Activated CD4-positive, alpha-beta T cell treated with anti-CD3 and anti-CD28 coated beads, Interleukin-2, Interleukin-6, amounts not matched to agents 100 ng/mL and 50 ng/mL, durations not matched to agents 16 hours and 8 hours (primary cell): ENCODE measurements at regions not wholly inside any gene's neighbourhood (a gene's known extent, or its start where the extent isn't known, plus 50 kb on each side); places are given as distances from the start of the nearest gene placed in this dataset.
"Not testable (repeated sequence)": the region's sequence is repeated elsewhere in the genome, so short reads cannot be mapped to it uniquely, and the experiment has no call there.

Experiments used
- DNase-seq: peaks from one replicate; pipeline ENCODE4 v3.0.0-alpha.2; 2020

DNA sequence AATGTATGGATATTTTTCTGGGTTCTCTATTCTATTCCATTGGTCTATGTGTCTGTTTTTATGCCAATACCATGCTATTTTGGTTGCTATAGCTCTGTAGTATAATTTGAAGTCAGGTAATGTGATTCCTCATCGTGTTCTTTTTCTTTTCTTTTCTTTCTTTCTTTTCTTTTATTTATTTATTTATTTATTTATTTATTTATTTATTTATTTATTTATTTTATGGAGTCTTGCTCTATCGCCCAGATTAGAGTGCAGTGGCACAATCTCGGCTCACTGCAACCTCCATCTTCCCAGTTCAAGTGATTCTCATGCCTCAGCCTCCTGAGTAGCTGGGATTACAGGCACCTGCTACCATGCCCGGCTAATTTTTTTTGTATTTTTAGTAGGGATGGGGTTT, 315.2 kb downstream of the SV2B start:
- DNase-seq: not testable (repeated sequence)

- no peak for DNase-seq
Observed at GRCh38 chr15:91420689-91421088, 320.6 kb downstream of the SV2B start.

DNA sequence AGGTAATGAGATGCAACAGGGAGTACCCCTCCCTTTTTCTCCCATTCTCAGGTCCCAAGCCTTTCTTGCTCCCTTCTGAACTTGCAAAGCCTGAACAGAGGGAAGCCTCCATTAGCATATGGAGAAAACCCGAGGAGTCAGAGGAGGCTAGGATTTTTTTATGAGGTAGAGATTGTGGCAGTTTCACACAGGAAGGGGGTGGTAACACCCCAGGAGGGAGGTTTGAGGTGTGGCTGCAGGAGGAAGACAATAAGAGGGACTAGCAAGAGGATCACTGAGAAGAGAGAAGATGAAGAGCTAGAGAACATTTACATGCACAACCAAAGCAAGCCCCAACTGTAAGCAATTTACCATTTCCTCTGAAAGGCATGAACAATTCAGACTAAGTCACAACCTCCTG, 322.7 kb downstream of the SV2B start:
- DNase-seq: peak; percentile 7

- no peak for DNase-seq
Observed at GRCh38 chr15:91424001-91424400, 323.9 kb downstream of the SV2B start.

GRCh38 chr15:91426412-91426811, 326.4 kb downstream of the SV2B start:
- peak; percentile 11 for DNase-seq

- no peak for DNase-seq
Observed at GRCh38 chr15:91429973-91430372, 329.9 kb downstream of the SV2B start.

- no peak for DNase-seq
Observed at GRCh38 chr15:91431041-91431715, 331.1 kb downstream of the SV2B start.

- no peak for DNase-seq
Observed at GRCh38 chr15:91435113-91435512, 335.1 kb downstream of the SV2B start.

GRCh38 chr15:91444656-91445055, 344.6 kb downstream of the SV2B start:
- DNase-seq: no peak

GRCh38 chr15:91445695-91446228, 345.7 kb downstream of the SV2B start:
- no peak for DNase-seq

DNA sequence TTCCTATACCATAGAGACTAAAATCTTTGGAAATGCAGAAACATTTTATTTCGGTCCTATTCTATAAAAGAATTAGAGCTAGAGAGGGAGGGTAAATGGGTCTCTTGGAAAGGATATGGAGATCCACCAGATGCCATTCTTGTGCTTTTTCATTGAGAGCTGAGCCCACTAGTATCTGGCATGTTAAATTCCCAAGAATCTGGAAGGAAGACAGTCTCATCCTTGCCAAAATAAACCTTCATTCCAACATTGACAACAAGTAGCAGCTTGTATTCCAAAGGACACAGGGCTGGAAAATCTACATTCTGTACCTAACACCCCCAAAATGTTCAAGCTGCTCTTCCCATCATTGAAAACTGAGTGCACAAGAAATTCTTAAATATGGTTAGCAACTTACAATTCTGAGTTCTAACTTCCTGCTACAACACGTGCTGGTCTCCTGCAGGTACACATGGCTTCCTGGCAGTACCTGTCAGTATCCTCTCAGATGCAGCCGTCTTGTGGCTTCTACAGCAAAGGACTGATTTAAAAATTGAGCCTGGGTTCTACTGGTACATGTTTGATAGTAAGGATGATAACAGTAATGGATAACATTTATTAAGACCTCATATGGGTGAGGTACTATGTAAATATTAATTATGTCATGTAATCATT, 348.1 kb downstream of the SV2B start:
- no peak for DNase-seq

GRCh38 chr15:91453376-91453775, 353.3 kb downstream of the SV2B start:
- DNase-seq: not testable (repeated sequence)

- no peak for DNase-seq
Observed at GRCh38 chr15:91456251-91456718, 356.2 kb downstream of the SV2B start.

DNA sequence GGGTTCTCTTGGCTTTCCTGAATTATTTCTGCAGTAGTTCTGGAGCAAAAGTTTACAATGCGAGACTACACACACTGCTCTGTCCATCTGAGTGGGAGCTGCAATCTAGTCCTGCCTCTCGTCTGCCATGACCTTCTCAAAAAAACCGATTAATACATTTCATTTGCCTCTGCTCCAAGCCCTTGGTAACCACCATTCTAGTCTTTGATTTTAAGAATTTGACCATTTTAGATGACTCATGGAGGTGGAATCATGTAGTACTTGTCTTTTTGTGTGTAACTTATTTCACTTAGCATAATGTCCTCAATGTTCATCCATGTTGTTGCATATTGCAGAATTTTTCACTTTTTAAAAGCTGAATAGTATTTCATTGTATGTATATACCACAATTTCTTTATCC, 356.9 kb downstream of the SV2B start:
- no peak for DNase-seq

DNA sequence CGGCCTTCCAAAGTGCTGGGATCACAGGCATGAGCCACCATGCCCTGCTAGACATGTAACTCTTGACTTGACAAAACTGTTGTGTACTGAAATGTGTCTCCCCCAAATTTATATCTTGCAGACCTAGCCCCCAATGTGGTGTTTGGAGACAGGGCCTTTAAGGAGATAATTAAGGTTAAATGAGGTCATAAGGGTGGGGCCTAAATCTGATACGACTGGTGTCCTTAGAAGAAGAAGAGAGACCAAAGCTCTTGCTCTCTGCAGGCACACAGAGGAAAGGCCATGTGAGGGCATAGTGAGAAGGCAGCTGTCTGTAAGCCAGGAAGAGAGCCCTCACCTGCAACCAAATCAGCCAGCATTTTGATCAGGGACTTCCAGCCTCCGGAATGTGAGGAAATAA, 361.3 kb downstream of the SV2B start:
- no peak for DNase-seq

DNA sequence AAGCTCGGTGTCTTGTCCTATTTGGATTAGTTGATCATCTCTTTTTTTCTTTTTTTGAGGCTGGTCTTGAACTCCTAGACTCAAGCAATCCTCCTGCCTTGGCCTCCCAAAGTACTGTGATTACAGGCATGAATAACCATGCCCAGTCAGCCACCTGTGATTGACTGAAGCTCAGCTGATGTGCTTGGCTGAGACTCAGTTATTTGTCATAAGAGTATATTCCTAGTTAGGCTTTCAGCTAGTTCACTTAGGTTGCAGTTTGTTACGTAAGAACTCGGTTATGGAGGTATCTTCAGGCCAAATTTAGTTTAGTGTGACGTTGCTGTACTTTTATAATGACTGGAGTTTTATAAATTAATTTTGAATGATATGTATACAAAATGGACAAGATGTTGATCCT, 365.0 kb downstream of the SV2B start:
- DNase-seq: no peak

- DNase-seq: no peak
Observed at GRCh38 chr15:91465696-91466095, 365.6 kb downstream of the SV2B start.

DNA sequence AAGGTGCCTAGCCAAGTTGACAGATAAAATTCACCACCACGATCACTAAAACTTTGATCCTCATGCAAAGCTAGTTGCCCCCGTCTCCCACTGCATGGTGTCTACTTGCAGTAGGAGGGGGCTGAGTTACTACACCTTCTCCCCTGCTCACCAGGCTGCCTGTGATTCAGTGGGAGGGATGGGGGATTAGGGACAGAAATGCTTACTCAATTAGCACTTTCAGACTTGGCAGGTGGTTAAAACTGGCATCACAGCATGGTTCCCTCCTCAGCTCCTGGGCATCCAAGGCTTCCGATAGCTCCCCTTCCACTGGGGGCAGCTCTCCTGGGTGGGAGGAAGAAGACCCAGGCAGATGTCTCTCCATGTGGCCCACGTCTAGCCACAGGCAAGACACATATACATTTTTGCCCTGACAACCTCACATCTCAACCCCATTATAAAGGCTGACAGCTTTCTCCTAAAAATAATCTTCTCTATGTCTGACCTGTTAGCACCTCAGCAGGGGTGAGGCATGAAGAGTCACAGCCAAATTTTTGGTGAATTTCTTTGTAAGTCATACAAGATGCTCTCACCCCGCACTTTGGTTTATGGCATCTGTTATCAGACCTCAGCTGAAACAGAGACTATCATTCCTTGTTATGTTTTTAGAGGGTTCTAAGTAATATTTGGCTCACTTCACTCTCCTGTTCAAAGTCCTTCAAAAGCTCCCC, 369.0 kb downstream of the SV2B start:
- DNase-seq: peak; percentile 18

DNA sequence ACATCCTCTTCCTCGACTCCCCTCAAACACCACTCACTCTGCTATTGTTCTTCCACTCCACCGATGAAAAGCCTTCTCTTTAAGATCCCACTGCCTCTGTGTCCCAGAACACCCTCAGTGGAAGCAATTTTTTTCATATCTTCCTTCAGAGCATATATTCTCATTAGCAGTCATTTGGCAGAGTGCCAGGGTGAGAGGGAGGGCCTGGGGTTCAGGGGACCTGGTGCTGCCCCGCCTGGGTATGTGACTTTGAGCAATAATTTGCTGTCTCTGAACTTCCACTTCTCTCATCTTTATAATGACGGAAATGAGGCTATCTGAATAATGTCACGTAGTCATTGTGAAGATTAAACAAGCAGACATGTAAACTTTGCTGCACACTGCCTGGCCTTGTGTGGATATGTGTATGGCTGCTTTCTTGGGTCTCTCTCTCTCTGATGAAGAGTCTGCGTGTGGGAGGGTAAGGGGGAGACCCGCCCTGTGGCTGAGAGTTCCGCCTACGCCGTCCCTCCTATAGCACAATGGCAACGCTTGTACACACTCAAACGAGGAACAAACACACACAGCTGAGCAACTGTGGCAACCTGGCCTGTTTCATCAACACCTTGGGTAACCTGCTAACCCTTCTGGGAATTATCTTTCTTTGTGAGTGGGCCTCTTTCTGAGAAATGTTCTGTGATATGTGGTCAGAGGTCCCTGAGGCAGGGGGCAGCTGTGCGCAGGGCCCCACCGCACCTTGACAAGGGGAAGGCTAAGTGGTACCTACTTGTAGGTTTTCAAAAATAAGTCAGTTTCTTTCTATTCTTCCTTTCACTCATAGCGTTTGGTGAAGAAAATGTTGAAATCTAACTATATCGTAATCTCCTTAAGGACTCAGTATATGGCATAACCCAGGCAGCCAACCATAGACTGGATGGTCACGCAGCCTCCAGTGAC, 369.8 kb downstream of the SV2B start:
- DNase-seq: peak; percentile 68

DNA sequence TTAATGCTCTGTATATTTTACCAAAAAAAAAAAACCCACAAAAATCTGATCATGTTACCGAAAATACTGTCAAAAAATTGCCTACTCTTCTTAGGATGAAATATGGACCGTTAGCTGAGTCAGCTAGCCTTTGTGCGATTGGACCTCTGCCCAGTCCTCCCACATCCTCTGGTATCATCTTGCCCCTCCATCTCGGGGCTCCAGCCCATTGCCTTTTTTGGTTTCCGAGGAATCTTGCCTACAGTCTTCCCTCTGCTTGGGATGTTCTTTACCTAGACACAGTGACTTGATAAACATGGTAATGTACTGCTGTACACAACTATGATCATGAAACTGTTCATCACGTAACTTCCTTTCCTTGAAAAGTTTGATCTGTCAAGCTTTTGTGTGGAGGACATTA, 371.4 kb downstream of the SV2B start:
- no peak for DNase-seq

GRCh38 chr15:91472316-91472756, 372.3 kb downstream of the SV2B start:
- DNase-seq: peak; percentile 32

GRCh38 chr15:91473894-91474545, 374.0 kb downstream of the SV2B start:
- DNase-seq: no peak
